ENCODE measurements at regions not wholly inside any gene's neighbourhood (a gene's known extent, or its start where the extent isn't known, plus 50 kb on each side); places are given as distances from the start of the nearest gene placed in this dataset.
"Not testable (repeated sequence)": the region's sequence is repeated elsewhere in the genome, so short reads cannot be mapped to it uniquely, and the experiment has no call there.

DNA sequence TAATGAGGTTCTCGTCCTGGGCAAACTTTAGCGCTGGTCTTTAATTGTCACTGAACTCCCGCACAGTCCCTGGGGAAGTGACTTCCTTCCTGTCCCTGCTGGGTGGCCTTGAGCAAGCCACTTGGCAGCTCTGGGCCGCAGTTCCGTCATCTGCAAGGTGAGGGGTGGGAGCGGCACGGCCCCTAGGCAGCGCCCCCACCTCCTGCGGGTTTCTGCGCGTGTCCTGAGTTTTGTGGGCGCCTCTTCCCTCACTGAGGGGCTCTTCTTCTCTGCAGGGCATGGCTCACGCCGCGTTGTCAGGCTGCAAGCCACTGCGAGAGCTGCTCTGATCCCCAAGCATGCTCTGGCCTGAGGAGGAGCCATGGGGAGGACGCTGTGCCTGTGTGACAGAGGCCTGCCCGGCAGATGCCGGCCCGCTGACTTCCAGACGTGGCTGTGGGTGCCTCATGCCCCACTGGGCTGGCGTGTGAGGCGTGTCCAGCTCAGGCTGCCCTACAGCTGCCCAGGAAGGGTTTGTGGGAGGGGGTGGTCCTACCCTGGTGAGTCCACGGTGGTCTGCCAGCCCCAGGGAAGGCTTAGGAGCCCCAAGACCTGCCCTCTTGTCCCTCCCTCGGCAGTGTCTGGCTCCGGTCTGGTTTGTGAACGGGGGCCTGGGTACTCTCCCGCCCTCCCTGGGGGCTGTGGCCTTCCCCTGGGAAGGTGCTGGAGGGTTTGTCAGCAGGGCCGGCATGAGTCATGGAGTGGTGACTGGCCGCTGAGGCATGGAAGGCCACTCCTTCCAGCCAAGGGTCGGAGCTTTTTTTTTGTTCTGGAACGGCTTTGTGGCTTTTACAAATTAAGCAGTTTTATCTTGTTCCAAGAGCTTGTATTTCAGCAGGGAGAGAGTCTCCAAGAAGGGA, 182.0 kb downstream of the SEC14L1 start:
- DNase-seq, result peak; percentile 49

DNA sequence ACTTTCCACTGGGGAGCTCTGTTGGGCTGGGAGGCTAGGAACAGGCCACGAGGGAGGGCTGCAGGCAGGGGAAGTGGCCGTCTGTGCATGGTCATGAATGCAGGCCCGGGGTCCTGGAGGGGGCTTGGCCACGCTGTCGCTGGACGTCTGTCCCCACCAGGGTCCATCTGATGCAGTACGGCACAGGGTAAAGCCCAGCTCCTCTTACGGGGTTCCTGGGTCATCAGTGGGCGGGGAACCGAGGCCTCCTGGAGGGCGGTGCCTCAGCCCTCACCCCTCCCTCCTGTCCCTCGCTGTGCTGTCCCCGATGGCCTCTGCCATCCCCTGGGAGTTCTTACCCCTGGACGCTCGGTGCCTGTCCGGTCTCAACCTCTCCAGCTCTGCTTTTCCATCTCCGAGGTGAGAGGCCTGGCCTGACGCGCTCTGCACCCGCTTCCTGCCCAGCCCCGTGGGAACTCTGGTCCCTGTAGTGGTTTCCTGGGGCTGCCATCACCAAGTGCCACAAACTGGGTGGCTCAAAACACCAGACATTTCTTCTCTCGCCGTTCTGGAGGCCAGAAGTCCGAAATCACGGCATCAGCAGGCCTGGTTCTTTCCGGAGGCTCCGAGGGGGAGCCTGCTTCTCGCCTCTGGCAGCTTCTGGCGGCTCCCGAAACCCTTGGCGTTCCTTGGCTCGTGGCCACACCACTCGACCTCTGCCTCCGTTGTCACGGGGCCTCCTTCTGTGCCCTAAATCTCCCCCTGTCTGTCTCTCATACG, 182.8 kb downstream of the SEC14L1 start:
- DNase-seq, result no peak

DNA sequence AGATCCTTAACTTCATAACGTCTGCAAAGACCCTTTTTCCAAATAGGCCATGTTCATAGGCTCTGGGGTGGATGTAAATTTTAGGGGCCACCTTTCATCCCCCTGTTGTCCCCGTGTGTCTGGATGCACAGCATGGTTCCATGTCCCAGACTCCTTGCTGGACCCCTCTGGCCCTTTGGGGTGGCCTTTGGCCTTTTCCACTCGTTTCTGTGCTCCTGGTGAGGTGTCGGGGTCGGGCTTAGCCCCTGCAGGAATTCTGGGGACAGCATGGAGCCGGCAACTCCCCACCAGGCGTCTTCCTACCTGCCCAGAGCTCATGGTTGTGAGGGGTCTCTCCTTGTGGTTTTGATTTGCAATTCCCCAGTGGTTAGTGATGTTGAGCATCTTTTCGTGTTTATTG, 183.5 kb downstream of the SEC14L1 start:
- no peak for DNase-seq

DNA sequence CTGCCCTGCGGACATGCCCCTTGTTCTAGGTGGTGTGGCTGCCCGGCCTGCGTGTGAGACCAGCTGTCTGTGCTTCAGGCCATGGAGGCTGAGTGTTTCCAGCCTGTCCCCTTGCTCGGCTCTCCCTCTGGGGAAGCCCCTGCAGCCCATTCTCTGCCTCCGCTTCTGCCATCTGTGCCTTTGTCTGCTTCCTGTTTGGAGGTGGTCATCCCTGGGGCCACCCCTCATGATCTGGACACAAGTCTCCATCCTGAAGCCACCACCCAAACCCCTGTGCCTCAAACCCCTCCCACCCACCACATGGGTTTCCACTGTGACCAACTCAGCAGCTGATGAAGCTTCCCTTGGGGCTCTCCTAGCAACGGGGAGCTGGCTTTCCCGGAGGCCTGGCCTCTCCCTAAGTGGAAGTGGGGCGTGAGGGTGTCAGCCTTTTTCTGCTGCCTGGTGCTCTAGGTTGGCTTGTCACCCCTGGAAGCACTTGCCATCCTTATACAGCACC, 184.9 kb downstream of the SEC14L1 start:
- peak; percentile 31 for DNase-seq

DNA sequence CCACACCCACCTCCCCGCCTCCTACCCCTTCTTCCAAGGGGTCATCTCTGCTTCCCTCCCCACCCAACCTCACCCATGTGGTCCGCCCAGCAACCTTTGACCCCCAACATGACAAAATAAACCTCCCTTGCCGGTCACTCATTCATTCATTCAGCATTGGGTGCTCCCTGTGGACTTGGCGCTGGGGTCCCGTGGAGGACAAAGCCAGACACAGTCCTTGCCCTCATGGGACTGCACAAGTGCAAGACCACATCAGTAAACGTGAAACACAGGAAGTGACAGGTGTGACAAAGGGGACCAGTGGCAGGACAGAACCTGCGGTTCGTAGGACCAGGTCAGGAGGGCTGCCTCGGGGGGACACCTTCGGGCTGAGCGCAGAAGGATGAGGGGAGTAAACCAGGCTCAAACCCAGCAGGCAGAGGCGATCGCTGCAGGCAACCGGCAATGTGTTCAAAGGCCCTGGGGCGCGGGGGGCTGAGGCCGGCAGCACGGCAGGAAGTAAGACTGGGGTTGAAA, 185.4 kb downstream of the SEC14L1 start:
- DNase-seq, result no peak

DNA sequence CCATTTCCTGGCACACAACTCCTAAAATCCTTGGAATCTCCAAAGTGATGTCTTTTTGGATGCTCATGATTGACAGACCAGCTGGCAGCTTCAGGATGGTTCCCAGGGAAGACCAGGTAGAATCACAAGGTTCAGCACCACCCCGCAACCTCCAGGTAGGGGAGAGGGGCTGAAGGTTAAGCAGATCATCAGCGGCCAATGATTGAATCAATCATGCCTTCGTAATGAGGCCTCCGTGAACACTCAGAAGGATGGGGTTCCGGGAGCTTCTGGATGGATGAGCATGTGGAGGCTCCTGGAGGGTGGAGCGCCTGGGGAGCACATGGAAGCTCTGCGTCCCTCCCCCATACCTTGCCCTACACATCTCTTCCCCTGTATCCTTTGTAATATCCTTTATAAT, 185.9 kb downstream of the SEC14L1 start:
- no peak for DNase-seq

DNA sequence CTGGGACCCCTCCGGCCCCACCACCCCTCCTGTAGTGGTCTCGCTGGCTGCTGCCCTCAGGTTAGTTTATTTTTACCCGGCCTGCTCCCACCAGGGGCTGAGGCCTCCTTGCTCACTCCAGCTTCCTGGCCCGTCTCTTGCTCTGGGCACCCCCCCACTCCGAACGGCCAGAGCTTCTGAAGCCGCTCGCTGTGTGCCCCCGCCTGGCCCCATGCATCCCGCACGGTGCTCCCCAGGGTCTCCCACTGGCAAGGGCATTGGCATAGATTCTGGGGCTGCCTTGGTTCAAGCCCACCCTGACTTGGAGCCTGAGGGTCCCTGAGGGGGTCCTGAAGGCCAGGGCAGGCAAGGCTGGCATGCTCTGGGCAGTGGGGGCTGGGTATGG, 186.4 kb downstream of the SEC14L1 start:
- no peak for DNase-seq

DNA sequence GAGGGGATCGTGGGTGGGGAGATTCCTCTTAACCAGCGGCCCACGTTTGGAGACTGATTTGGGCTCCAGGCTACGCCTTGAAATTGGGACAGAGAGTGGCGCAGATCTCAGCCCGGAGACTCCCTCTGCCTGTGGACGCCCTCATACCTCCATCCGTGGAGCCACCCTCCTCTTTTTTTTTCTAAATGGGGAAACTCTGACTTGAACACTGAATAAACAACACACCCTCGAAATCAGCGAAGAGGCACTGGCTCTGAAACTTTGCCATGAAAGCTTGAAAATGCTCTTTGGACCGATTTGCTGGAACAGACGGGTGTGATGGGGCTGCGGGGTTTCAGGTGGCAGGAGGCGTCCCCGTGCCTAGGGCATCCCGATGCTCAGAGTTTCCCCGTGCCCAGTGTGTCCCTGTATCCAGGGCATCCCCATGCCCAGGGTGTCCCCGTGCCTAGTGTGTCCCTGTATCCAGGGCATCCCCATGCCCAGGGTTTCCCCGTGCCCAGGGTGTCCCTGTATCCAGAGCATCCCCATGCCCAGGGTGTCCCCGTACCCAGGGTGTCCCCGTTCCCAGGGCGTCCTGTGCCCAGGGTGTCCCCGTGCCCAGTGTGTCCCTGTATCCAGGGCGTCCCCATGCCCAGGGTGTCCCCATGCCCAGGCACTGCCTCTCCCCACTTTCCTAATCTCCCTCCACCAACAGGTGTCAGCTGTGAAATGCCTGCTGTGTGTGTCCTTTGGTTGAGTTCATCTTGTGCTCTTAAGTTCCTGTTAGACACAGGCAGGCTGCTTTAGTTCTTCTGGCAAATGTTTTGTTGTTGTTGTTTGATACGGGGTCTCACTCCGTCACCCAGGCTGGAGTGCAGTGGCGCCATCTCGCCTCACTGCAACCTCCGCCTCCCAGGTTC, 187.0 kb downstream of the SEC14L1 start:
- no peak for DNase-seq

DNA sequence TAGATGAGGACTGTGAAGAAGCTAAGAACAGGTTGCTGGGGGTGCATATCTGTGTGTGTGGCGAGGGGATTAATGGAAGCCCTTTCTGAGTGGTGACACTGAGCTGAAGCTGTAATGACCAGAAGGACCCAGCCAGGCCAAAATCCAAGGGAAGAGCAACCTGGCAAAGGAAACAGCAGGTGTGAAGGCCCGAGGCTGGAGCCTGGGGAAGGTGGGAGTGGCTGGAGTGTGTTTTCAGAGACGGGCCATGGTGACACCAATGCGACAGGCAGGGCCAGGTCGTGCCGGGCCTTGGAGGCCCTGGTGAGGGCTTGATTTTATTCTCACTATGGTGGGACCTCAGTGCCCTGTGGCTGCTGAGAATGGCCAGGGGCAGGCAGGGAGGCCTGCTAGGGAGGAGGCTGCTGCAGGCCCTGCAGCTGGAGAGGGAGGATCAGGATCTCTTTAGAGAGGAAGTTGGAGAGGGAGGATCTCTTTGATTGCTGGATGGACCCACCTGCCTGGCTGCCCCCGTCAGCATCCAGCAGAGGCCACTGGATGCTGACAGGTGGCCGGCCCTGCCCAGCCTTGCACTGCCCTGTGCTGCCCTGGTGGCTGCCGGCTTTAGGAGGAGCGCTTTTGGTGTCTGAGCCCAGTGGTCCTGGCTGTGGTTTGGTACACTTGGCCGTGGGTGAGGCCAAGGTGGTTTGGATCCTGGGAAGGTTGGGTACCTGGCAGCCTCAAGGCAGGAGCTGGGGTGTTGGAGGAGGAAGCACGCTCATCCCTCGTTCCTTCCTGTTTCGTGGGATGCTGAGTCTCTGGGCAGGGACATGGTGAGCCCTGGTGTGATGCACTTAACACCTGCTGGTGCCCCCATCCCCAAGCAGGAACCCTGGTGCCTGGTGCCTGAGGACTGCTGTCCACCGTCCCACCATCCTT, 188.3 kb downstream of the SEC14L1 start:
- DNase-seq, result no peak

DNA sequence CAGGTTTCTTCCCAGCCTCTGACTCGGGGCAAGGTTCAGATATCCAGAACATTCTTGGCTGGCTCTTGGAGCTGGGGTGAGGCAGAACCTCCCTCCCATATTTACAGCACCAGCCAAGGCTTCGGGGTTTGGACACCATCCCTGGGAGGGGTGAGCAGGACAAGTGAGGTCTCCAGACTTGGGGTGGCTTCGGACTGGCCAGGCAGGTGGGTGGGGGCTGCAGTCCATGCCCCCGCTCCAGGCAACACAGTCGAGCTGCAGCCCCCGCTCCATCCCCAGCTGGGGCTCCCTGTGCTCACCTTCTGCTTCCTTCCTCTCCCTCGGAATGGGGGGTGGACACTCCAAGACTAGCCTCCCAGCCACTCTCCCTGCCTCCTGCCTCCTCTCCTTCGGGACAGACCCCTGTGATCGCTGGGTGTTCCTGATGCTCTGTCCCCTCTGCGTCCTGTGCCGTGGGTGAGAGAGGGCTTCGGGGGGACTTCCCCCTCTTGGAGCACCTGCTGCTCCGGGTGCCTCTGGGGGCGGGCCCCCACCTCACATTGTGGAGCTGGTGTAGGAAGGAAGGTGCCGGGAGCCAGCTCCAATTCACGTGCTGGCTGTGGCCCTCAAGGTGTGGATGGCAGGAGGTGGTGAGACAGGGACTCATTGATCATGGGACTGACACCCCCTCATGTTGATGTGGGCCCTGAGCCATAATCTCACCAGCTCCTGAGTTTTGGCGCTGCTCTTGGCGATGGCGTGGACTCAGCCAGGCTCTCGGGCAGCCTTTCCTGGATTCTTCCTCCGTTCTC, 189.2 kb downstream of the SEC14L1 start:
- no peak for DNase-seq

DNA sequence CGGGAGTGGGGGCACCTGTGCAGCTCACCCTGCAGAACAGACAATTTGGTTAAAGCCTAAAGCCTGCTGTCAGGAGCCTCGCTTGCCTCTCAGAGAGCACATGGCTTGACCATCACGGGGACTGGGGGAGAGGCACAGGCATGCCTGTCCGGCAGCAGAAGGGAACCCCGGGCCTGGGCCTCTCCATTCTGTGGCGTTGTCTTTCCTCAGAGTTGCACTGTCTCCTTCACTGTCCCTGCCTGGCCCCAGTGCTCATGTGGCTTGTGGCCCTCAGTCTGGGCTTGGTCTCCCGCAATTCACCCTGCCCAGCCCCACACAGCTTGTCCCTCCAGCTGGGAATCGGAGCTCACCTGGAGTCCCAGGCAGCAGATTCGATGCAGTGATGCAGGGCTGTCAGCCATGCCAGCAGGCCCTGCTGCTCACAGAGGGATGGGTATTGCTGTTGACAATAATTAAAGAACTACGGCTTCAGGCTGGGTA, 189.9 kb downstream of the SEC14L1 start:
- no peak for DNase-seq

DNA sequence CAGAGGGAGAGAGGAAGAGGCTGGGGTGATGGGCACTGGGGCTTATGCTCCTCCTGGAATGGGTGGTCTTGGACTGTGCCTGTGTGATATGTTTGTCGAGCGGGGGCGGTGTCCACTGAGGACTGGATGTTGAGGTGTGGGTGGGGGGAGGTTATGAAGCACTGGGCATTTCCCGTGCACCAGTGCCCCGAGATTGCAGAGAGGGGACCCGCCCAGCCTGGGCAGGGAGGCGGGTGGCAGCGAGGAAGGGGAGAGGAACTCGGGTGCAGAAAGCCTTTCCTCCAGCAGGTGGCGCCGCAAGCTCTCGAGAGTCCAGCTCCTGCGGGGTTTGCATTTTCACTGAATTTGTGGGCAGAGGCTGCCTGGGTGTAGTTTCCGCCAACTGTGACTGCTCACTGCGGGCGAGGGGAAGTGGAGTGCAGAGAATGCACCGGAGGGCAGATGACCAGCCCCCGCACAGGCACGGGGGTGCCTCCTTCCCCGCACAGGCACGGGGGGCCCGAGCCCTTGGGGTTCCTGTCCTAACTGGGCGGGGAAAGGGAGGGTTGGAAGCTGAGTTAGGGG, 190.6 kb downstream of the SEC14L1 start:
- DNase-seq, result peak; percentile 95

DNA sequence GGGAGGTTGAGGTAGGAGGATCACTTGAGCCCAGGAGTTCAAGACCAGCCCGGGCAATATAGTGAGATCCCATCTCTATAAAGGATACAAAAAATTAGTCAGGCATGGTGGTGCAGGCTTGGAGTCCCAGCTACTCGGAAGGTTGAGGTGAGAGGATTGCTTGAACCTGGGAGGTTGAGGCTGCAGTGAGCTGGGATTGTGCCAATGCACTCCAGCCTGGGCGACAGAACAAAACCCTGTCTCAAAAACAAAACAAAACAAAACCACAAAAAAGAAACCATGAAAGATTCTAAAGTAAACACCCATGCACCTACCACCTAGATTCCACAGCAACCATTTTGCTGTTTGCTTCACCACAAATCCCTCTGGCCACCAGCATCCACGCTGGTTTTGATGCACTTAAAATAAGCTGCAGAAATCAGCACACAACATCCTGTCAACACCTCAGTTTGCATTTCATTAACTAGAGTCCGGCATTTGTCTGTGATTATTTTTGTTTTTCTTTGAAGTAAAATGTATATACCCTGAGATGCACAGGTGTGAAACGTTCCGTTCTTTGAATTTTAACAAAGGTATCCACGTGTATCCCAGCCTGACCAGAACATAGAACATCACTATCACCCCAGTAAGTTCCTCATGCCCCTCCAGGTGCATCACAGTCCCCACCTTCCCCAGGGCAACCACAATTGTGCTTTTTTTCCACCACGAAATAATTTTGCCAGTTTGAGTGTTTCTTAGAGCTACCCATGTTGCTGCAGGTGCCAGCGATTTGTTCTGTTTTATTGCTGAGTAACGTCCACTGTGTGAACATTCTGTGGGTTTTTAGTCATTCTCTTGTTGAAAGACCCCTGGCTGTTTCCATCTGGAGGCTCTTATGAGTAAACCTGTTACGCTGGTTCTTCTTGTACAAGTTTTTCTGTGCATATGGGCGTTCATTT, 191.5 kb downstream of the SEC14L1 start:
- no peak for DNase-seq

DNA sequence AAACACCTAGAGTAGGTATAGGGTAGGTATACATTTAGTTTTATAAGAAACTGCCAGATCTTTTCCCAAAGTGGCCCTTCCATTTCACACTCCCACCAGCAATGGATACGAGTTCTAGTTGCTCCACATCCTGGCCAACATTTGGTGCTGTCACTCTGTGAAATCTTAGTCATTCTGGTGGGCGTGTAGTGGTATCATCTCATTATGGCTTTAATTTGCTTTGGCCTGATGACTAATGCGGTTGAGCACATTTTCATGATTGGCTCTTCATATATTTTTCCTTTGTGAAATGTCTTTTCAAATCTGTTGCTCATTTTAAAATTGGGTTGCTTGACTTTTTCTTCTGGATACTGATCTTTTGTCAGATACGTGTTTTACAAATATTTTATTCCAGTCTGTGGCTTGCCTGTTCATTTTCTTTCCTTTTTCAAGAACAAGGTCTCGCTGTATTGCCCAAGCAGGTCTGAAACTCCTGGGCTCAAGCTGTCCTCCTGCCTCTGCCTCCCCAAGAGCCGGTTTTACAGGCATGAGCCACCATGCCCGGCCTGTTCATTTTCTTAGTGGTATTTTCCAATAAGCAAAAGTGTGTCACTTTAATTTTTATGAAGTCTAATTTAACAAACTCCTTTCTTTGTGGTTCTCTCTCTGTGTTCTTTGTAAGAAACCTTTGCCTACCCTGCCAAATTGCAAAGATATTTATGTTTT, 192.4 kb downstream of the SEC14L1 start:
- DNase-seq, result no peak

DNA sequence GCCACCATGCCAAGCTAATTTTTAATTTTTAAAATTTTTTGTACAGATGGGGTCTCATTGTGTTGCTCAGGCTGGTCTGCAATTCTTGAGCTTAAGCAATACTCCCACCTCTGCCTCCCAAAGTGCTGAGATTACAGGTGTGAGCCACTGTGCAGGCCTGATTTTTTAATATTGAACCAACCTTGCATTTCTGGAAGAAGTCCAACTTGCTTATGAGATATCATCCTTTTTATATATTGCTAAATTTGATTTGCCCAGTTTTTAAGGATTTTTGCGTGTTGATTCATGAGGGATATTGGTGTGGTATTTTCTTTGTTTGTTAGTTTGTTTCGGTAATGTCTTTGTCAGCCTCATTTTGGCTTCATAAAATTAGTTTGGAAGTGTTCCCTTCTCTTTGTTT, 196.4 kb downstream of the SEC14L1 start:
- DNase-seq, result no peak

DNA sequence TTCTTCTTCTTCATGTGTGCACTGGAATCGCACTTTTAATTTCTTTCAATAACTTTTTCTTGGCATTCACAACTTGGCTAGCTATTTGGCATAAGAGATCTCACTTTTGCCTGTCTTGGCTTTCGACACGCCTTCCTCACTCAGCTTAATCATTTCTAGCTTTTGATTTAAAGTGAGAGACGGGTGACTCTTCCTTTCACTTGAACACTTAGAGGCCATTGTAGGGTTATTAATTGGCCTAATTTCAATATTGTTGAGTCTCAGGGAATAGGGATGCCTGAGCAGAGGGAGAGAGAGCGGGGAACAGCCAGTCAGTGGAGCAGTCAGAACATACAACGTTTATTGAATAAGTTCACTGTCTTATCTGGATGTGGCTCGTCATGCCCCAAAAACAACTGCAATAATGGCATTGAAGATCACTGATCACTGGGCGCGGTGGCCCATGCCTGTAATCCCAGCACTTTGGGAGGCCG, 200.3 kb downstream of the SEC14L1 start:
- DNase-seq, result no peak

DNA sequence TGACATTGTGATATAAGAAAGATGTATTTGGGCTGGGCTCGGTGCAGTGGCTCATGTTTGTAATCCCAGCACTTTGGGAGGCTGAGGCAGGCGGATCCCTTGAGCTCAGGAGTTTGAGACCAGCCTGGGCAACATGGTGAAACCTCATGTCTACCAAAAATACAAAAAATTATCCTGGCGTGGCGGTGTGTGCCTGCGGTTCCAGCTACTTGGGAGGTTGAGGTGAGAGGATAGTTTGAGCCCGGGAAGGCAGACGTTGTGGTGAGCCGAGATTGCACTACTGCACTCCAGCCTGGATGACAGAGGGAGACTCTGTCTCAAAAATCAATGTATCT, 201.9 kb downstream of the SEC14L1 start:
- not testable (repeated sequence) for DNase-seq
